ENCODE measurements at regions not wholly inside any gene's neighbourhood (a gene's known extent, or its start where the extent isn't known, plus 50 kb on each side); places are given as distances from the start of the nearest gene placed in this dataset.

DNA sequence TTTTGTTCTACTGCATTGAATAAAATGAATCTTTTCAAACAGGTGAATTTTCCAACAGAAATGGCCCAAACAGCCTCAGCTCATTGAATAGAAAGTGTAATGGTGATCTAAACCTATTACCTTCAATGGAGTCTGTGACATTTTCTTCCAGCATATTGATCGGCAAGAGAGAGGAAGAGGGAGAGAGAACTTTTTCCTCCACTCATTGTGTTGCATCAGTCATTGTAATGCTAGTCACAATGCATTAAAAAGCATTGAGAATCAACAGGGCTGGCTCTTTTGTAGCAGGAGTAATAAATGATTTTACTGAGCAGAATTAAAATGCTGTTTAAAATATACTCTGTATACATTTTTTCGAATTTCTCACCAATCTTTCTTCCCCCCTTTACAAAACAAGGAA lies 1794.5 kb upstream of the CELF4 start:
- Histone ChIP-seq H3K27ac (no peak overlapping the region), H3K4me1 (no peaks in the 10 kb centered on the region), H3K27me3 (no peaks in the 10 kb centered on the region), H3K9me3 (no peaks in the 10 kb centered on the region), H3K4me3 (no peak overlapping the region), H3K36me3 (ENCODE audit: low read depth, missing control alignments) (no peaks in the 10 kb centered on the region)
- no peak for DNase-seq
- WGBS, 2 donors, result 71% methylated on average over 2 of the region's 2 CpGs
- TF ChIP-seq POLR2A (IDR thresholded peaks at IDR 0.05), result no peak
- TF ChIP-seq, protein P1, sequence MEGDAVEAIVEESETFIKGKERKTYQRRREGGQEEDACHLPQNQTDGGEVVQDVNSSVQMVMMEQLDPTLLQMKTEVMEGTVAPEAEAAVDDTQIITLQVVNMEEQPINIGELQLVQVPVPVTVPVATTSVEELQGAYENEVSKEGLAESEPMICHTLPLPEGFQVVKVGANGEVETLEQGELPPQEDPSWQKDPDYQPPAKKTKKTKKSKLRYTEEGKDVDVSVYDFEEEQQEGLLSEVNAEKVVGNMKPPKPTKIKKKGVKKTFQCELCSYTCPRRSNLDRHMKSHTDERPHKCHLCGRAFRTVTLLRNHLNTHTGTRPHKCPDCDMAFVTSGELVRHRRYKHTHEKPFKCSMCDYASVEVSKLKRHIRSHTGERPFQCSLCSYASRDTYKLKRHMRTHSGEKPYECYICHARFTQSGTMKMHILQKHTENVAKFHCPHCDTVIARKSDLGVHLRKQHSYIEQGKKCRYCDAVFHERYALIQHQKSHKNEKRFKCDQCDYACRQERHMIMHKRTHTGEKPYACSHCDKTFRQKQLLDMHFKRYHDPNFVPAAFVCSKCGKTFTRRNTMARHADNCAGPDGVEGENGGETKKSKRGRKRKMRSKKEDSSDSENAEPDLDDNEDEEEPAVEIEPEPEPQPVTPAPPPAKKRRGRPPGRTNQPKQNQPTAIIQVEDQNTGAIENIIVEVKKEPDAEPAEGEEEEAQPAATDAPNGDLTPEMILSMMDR (IDR thresholded peaks at IDR 0.05), result no peak
- intact Hi-C loops (cut with DNase I; ENCODE audit: low total_unique reads), result no loop called here

DNA sequence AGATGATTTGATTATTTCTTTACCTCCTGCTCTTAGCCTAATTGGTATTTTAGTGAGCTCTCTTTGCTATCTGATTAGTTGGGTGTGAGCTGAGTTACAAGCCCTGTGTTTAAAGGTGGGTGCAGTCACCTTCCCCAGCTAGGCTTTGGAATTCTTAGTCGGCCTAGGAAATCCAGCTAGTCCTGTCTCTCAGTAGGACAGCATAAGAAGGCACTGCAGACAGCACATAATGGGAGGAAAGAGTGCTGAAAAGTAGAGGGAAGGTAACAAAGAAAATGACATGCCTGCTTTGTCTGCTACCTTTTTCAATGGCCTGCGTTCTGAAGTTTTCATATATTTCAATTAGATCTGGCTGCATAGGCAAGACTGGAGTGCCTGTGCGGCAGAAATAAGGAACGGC lies 1794.0 kb upstream of the CELF4 start:
- Histone ChIP-seq H3K36me3 (ENCODE audit: low read depth, missing control alignments) (no peaks in the 10 kb centered on the region), H3K27me3 (no peaks in the 10 kb centered on the region), H3K9me3 (no peaks in the 10 kb centered on the region), H3K4me1 (no peaks in the 10 kb centered on the region), H3K27ac (no peak overlapping the region), H3K4me3 (no peak overlapping the region)
- WGBS, 2 donors, result 77 to 91% methylated on average over 4 of the region's 4 CpGs
- intact Hi-C loops (cut with DNase I; ENCODE audit: low total_unique reads), result no loop called here
- DNase-seq, result no peak
- TF ChIP-seq, protein P1 (IDR thresholded peaks at IDR 0.05), result no peak
- no peak for TF ChIP-seq POLR2A (IDR thresholded peaks at IDR 0.05)

DNA sequence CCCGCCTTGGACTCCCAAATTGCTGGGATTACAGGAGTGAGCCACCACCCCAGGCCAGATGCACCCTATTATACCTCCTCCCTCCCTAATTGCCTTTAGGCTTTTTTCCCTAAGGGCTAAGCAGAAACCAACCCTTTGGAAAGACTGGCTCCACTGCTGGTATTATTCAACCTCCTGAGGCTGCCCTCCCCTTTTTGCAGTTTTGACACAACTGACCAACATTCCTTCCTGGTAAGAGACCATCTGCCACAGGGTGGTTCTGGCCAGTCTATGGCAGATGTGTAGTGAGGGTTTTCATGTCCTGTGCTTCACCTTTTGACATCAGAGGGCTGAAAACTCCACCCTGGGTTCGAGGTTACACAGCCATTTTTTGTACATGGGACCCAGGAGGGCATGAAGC lies 1785.3 kb upstream of the CELF4 start:
- no peak for TF ChIP-seq POLR2A (IDR thresholded peaks at IDR 0.05)
- TF ChIP-seq, protein P1 (IDR thresholded peaks at IDR 0.05), result no peak
- no peaks in the 10 kb centered on the region for H3K36me3 ChIP-seq (ENCODE audit: low read depth, missing control alignments)
- no peaks in the 10 kb centered on the region for H3K27me3 ChIP-seq
- no peak for DNase-seq
- no peaks in the 10 kb centered on the region for H3K4me1 ChIP-seq
- no peaks in the 10 kb centered on the region for H3K9me3 ChIP-seq
- no peak overlapping the region for H3K4me3 ChIP-seq
- intact Hi-C loops (cut with DNase I; ENCODE audit: low total_unique reads), result no loop called here
- H3K27ac ChIP-seq, result no peak overlapping the region
- 89 to 100% methylated on average over 2 of the region's 2 CpGs for WGBS, 2 donors

DNA sequence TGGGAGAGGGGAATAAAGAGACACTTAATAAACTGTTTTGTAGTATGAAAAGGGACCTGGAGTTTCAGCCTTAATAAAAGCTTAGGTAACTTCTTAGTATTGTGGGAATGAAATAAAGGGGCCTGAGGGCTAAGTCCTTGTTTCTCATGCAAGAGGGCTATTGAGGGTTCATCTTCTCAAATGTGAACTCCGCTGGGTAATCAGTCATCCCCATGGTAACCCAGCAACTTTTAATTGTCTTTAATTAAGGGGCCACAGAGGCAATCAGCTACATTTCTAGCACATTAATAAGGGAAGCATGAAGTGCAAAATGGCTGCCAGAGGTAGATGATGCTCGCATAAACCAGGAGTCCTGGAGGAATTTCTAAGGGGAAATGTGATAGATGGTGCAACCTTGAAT lies 1784.2 kb upstream of the CELF4 start:
- Histone ChIP-seq H3K4me3 (no peak overlapping the region), H3K27me3 (no peaks in the 10 kb centered on the region), H3K27ac (no peak overlapping the region), H3K36me3 (ENCODE audit: low read depth, missing control alignments) (no peaks in the 10 kb centered on the region), H3K9me3 (no peaks in the 10 kb centered on the region), H3K4me1 (no peaks in the 10 kb centered on the region)
- WGBS, 2 donors, result 90 to 93% methylated on average over 2 of the region's 2 CpGs
- TF ChIP-seq POLR2A (IDR thresholded peaks at IDR 0.05), result no peak
- TF ChIP-seq, protein P1 (IDR thresholded peaks at IDR 0.05), result no peak
- no peak for DNase-seq
- intact Hi-C loops (cut with DNase I; ENCODE audit: low total_unique reads), result no loop called here

DNA sequence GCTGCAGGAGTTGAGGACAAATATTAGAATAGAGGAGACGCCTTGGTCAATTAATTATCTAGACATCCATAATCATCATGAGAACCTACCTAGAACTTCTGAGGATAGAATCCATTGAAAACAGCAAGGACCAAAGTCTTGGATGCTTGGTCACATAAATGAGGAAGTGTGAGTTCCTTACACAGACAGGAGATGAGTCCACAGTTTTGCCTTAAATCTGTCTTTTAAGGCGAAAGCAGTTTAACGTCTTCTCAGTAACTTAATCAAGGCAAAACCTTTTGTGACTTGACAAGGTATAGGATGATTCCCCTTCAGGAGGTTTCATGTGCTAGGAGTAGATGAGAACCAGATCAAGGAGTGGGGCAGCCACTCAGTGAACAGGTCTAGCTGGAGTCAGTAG lies 1783.2 kb upstream of the CELF4 start:
- DNase-seq, result no peak
- H3K27ac ChIP-seq, result no peak overlapping the region
- intact Hi-C loops (cut with DNase I; ENCODE audit: low total_unique reads), result no loop called here
- H3K9me3 ChIP-seq, result no peaks in the 10 kb centered on the region
- no peak overlapping the region for H3K4me3 ChIP-seq
- no peaks in the 10 kb centered on the region for H3K27me3 ChIP-seq
- whole genome bisulfite sequencing, 2 donors, result 84 to 95% methylated on average over 3 of the region's 3 CpGs
- no peaks in the 10 kb centered on the region for H3K36me3 ChIP-seq (ENCODE audit: low read depth, missing control alignments)
- TF ChIP-seq, protein P1 (IDR thresholded peaks at IDR 0.05), result no peak
- no peak for TF ChIP-seq POLR2A (IDR thresholded peaks at IDR 0.05)
- no peaks in the 10 kb centered on the region for H3K4me1 ChIP-seq

Data from testis (tissue), 2 donors.